Tibial nerve (tissue), 3 donors: ENCODE measurements at regions not wholly inside any gene's neighbourhood (a gene's known extent, or its start where the extent isn't known, plus 50 kb on each side); places are given as distances from the start of the nearest gene placed in this dataset.

Source experiments
- CTCF ChIP-seq, 5 experiments: fragments of 200-600 bp in 3 of 5; fragments of 450-650 bp in 2 of 5; sonication (generic) in 3 of 5; IDR thresholded peaks; one replicate each; pipeline ENCODE4 v1.5.1; 2016 to 2019; ENCODE audit warnings: antibody characterized with exemption in 5 of 5, mild to moderate bottlenecking in 3 of 5, moderate library complexity in 2 of 5
- POLR2A ChIP-seq, 2 donors: fragments of 450-650 bp; IDR thresholded peaks; one replicate each; pipeline ENCODE4 v1.6.1; 2017; ENCODE audit warnings: antibody characterized with exemption in 2 of 2, mild to moderate bottlenecking in 2 of 2, moderate library complexity in 2 of 2

- TF ChIP-seq CTCF (IDR thresholded peaks at IDR 0.05) (no peak), POLR2A (IDR thresholded peaks at IDR 0.05) (no peak)
Observed at GRCh38 chr3:95333826-95334225, 1271.0 kb downstream of the NSUN3 start.
